CD4-positive, alpha-beta T cell (primary cell): ENCODE measurements at regions not wholly inside any gene's neighbourhood (a gene's known extent, or its start where the extent isn't known, plus 50 kb on each side); places are given as distances from the start of the nearest gene placed in this dataset.

Source experiments
- ATAC-seq: fragments of 200-7000 bp; cut with Tn5 transposase; one replicate; pipeline ENCODE4 v1.10.0; 2022; ENCODE audit warnings: mild to moderate bottlenecking; ENCODE audit not compliant: poor library complexity
- CTCF ChIA-PET: fragments of 350-600 bp; sonication (Branson Sonifier 250); formaldehyde crosslinking; loops from one replicate; lab custom pipeline; 2021; ENCODE audit warnings: antibody characterized with exemption, inconsistent platforms; lab: Charles Lee
- POLR2A ChIA-PET: fragments of 350-600 bp; sonication (Branson Sonifier 250); formaldehyde crosslinking; loops from one replicate; lab custom pipeline; 2021; ENCODE audit warnings: antibody characterized with exemption, inconsistent platforms; lab: Charles Lee
- DNase-seq, 14 experiments: peaks; one replicate each; pipeline ENCODE4 v3.0.0-alpha.2; 2013 to 2020; ENCODE audit warnings: mixed read lengths in 2 of 14
- H3K27ac ChIP-seq, 2 donors: one replicate each; pipeline versions ENCODE4 v1.5.1 to v1.7.0; 2013; ENCODE audit warnings: low read length in 2 of 2, low read depth in 1 of 2, mild to moderate bottlenecking in 1 of 2
- H3K27me3 ChIP-seq, 2 experiments: 1 replicate in 1 of 2; 2 replicates in 1 of 2; pipeline versions ENCODE4 v1.6.1 to v1.7.0; 2013; ENCODE audit warnings: low read length in 2 of 2, control low read depth in 1 of 2, mild to moderate bottlenecking in 1 of 2, moderate library complexity in 1 of 2; ENCODE audit not compliant: insufficient read depth in 2 of 2, control insufficient read depth in 1 of 2
- H3K36me3 ChIP-seq: one replicate; pipeline ENCODE4 v1.6.1; 2013; ENCODE audit warnings: low read length, control low read depth; ENCODE audit not compliant: insufficient read depth
- H3K4me1 ChIP-seq: one replicate; pipeline ENCODE4 v1.6.1; 2013; ENCODE audit warnings: low read length, control low read depth; ENCODE audit not compliant: insufficient read depth
- H3K4me3 ChIP-seq: one replicate; pipeline ENCODE4 v1.5.1; 2013; ENCODE audit warnings: mild to moderate bottlenecking, low read length, moderate library complexity
- H3K9me3 ChIP-seq, 2 experiments: 1 replicate in 1 of 2; 2 replicates in 1 of 2; pipeline versions ENCODE4 v1.6.1 to v1.7.0; 2013; ENCODE audit warnings: low read length in 2 of 2, mild to moderate bottlenecking in 2 of 2, control low read depth in 1 of 2, moderate library complexity in 1 of 2; ENCODE audit not compliant: control insufficient read depth in 1 of 2, insufficient read depth in 1 of 2
- H3K27ac Mint-ChIP-seq: one replicate; pipeline ENCODE4 v1.8.0; 2020; ENCODE audit warnings: mixed read lengths
- H3K27me3 Mint-ChIP-seq: one replicate; pipeline ENCODE4 v1.8.0; 2021; ENCODE audit warnings: mixed read lengths
- H3K36me3 Mint-ChIP-seq: one replicate; pipeline ENCODE4 v1.8.0; 2021; ENCODE audit warnings: low read depth, mixed read lengths
- H3K4me1 Mint-ChIP-seq: one replicate; pipeline ENCODE4 v1.8.0; 2021; ENCODE audit warnings: low read depth, mixed read lengths
- H3K4me3 Mint-ChIP-seq: one replicate; pipeline ENCODE4 v1.8.0; 2020; ENCODE audit warnings: mild to moderate bottlenecking, mixed read lengths
- H3K9me3 Mint-ChIP-seq: one replicate; pipeline ENCODE4 v1.8.0; 2020; ENCODE audit warnings: mixed read lengths
- intact Hi-C, 2 experiments: fragments of 100-400 bp; cut with DNase I in 1 of 2; cut with micrococcal nuclease in 1 of 2; formaldehyde crosslinking; loops; one replicate each; pipeline versions ENCODE4 v1.15.1 to v1.9.0; 2023 to 2025; cut with DNase I, micrococcal nuclease
- TF ChIP-seq, protein P1 (sequence below): fragments of 200-600 bp; IDR thresholded peaks from one replicate; pipeline ENCODE4 v1.8.0; 2022; ENCODE audit warnings: antibody characterized with exemption, mild to moderate bottlenecking

DNA sequence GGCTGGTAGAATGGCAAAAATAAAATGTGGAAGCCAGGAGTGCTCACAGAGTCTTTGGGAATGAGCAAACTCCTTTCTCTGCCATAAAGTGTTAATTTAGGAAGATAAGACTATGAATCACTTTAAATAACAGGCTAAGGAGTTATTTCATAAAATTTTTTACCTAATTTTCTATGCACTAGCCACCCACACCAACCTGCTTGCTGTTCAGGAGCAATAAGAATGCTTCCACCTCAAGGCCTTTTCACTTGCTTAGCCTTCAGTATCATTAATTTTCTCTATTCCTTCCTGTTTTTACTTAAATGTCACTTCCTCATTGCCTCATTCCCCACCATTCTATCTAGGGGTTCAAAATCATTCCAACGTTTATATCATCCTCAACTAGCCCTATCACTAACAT lies 326.8 kb downstream of the CCER1 start:
- no peak for DNase-seq
- TF ChIP-seq, protein P1, sequence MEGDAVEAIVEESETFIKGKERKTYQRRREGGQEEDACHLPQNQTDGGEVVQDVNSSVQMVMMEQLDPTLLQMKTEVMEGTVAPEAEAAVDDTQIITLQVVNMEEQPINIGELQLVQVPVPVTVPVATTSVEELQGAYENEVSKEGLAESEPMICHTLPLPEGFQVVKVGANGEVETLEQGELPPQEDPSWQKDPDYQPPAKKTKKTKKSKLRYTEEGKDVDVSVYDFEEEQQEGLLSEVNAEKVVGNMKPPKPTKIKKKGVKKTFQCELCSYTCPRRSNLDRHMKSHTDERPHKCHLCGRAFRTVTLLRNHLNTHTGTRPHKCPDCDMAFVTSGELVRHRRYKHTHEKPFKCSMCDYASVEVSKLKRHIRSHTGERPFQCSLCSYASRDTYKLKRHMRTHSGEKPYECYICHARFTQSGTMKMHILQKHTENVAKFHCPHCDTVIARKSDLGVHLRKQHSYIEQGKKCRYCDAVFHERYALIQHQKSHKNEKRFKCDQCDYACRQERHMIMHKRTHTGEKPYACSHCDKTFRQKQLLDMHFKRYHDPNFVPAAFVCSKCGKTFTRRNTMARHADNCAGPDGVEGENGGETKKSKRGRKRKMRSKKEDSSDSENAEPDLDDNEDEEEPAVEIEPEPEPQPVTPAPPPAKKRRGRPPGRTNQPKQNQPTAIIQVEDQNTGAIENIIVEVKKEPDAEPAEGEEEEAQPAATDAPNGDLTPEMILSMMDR = no peak
- H3K27me3 ChIP-seq = no peaks in the 10 kb centered on the region
- Mint-ChIP-seq H3K9me3 (no peaks in the 10 kb centered on the region), H3K4me1 (no peaks in the 10 kb centered on the region), H3K36me3 (no peaks in the 10 kb centered on the region), H3K4me3 (no peak overlapping the region), H3K27me3 (no peaks in the 10 kb centered on the region), H3K27ac (no peak overlapping the region)
- H3K27ac ChIP-seq = no peak overlapping the region
- ChIA-PET POLR2A (no interaction called here), CTCF (no interaction called here)
- no peaks in the 10 kb centered on the region for H3K9me3 ChIP-seq
- no peak for ATAC-seq
- no peak overlapping the region for H3K4me3 ChIP-seq
- intact Hi-C loops = no loop called here
- H3K4me1 ChIP-seq = no peaks in the 10 kb centered on the region
- no peaks in the 10 kb centered on the region for H3K36me3 ChIP-seq

DNA sequence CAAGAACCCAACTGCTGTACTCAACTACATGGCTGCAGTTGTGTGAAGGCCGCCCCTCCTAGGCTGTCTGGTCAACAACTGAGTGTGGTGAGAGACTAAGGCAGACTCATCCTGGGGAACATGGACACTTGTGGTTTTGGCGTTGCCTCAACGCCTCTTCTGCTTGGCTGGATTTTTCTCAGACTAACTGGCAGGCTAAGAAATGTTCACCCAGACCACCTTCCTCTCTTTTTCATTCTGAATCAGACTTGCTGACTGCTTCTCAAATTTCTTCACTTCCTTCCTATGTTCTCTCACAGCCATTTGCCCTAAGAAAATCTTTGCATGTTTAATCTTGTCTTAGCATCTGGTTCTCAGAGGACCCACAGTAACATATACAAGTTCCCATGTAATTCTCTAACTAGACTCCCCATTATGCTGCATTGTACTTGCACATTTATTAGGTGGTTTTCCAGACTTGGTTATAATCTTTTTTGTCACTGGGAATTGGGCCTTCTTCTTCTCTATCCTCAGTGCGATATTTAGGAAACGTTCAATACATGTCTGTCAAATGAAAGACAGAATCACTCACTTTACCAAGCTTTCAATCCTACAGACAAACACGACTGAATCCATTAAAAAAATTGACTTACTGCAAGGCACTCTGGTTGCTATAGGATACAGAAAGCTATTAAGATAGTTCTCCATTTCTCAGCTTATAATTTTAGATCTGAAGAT lies 327.6 kb downstream of the CCER1 start:
- no peaks in the 10 kb centered on the region for H3K27me3 Mint-ChIP-seq
- no peaks in the 10 kb centered on the region for H3K9me3 ChIP-seq
- H3K36me3 Mint-ChIP-seq = no peaks in the 10 kb centered on the region
- no peak overlapping the region for H3K27ac ChIP-seq
- CTCF ChIA-PET = no interaction called here
- H3K4me3 Mint-ChIP-seq = no peak overlapping the region
- H3K9me3 Mint-ChIP-seq = no peaks in the 10 kb centered on the region
- H3K4me3 ChIP-seq = no peak overlapping the region
- H3K36me3 ChIP-seq = no peaks in the 10 kb centered on the region
- TF ChIP-seq, protein P1 = no peak
- no peak for ATAC-seq
- DNase-seq = no peak
- POLR2A ChIA-PET = no interaction called here
- no peaks in the 10 kb centered on the region for H3K27me3 ChIP-seq
- H3K4me1 ChIP-seq = no peaks in the 10 kb centered on the region
- intact Hi-C loops = no loop called here
- H3K27ac Mint-ChIP-seq = no peak overlapping the region
- no peaks in the 10 kb centered on the region for H3K4me1 Mint-ChIP-seq

DNA sequence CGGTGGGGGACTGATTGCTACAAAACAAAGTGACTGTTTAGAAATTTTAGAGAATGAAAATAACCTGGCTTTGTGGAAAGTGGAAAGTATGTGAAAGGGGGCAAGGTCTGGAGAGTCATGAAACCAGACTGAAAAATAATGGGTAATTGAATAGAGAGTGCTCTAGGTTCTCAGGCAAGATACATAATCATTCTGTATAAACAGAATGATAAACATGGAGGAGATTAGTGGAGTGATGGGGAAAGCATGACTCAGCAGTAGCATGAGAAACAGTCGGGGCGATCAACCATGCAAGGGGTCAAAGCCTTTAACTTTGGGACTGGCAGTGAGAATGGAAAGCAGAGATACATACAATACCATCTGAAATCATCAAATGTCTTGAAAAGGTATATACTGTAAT lies 332.5 kb downstream of the CCER1 start:
- H3K27me3 Mint-ChIP-seq = no peaks in the 10 kb centered on the region
- no peaks in the 10 kb centered on the region for H3K9me3 ChIP-seq
- H3K36me3 Mint-ChIP-seq = no peaks in the 10 kb centered on the region
- H3K36me3 ChIP-seq = no peaks in the 10 kb centered on the region
- H3K9me3 Mint-ChIP-seq = no peaks in the 10 kb centered on the region
- no peak for DNase-seq
- ATAC-seq = no peak
- H3K4me1 Mint-ChIP-seq = no peaks in the 10 kb centered on the region
- TF ChIP-seq, protein P1 = no peak
- H3K27ac ChIP-seq = no peak overlapping the region
- intact Hi-C loops = no loop called here
- H3K4me3 ChIP-seq = no peak overlapping the region
- H3K27ac Mint-ChIP-seq = no peak overlapping the region
- ChIA-PET POLR2A (no interaction called here), CTCF (no interaction called here)
- H3K4me1 ChIP-seq = no peaks in the 10 kb centered on the region
- H3K27me3 ChIP-seq = no peaks in the 10 kb centered on the region
- no peak overlapping the region for H3K4me3 Mint-ChIP-seq
